ENCODE measurements at regions not wholly inside any gene's neighbourhood (a gene's known extent, or its start where the extent isn't known, plus 50 kb on each side); places are given as distances from the start of the nearest gene placed in this dataset.

- TF ChIP-seq, protein P1, sequence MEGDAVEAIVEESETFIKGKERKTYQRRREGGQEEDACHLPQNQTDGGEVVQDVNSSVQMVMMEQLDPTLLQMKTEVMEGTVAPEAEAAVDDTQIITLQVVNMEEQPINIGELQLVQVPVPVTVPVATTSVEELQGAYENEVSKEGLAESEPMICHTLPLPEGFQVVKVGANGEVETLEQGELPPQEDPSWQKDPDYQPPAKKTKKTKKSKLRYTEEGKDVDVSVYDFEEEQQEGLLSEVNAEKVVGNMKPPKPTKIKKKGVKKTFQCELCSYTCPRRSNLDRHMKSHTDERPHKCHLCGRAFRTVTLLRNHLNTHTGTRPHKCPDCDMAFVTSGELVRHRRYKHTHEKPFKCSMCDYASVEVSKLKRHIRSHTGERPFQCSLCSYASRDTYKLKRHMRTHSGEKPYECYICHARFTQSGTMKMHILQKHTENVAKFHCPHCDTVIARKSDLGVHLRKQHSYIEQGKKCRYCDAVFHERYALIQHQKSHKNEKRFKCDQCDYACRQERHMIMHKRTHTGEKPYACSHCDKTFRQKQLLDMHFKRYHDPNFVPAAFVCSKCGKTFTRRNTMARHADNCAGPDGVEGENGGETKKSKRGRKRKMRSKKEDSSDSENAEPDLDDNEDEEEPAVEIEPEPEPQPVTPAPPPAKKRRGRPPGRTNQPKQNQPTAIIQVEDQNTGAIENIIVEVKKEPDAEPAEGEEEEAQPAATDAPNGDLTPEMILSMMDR (IDR thresholded peaks at IDR 0.05) = no peak
- TF ChIP-seq POLR2A (IDR thresholded peaks at IDR 0.05) = no peak
- TF ChIP-seq EP300 (IDR thresholded peaks at IDR 0.05) = no peak
Measured at GRCh38 chr18:25710981-25711380, 359.0 kb upstream of the ZNF521 start.

Measured in ovary (tissue), 3 donors.